ENCODE measurements at regions not wholly inside any gene's neighbourhood (a gene's known extent, or its start where the extent isn't known, plus 50 kb on each side); places are given as distances from the start of the nearest gene placed in this dataset.

GRCh38 chr5:57817001-57817453 is 334.4 kb upstream of the ACTBL2 start:
- Histone ChIP-seq H3K4me3 (ENCODE audit: low read depth, low read length) (no peak overlapping the region), H3K27me3 (replicated peaks; ENCODE audit: control insufficient read depth, insufficient read depth, low read length) (no peaks in the 10 kb centered on the region), H3K36me3 (ENCODE audit: control insufficient read depth, insufficient read depth, low read length) (no peaks in the 10 kb centered on the region), H3K4me1 (no peaks in the 10 kb centered on the region), H3K9me3 (peaks cover 3% of the 10 kb centered on the region; the same call in 1 of the 2 replicates)
- Mint-ChIP-seq H3K27me3 (ENCODE audit: insufficient read depth, unreplicated experiment) (peaks cover 2% of the 10 kb centered on the region), H3K4me1 (ENCODE audit: low read depth, unreplicated experiment) (no peaks in the 10 kb centered on the region), H3K4me3 (ENCODE audit: unreplicated experiment) (no peak overlapping the region), H3K36me3 (ENCODE audit: insufficient read depth, unreplicated experiment) (no peaks in the 10 kb centered on the region), H3K9me3 (ENCODE audit: unreplicated experiment) (no peaks in the 10 kb centered on the region), H3K27ac (ENCODE audit: unreplicated experiment) (no peak overlapping the region)
- ChIA-PET CTCF (no interaction called here), POLR2A (no interaction called here)
- no peak for TF ChIP-seq CTCF (IDR thresholded peaks at IDR 0.05; ENCODE audit: insufficient read depth in 1 of 2, low read depth in 1 of 2, low read length in 1 of 2, severe bottlenecking in 1 of 2, unreplicated experiment in 1 of 2)
- intact Hi-C loops (cut with micrococcal nuclease; ENCODE audit: unreplicated experiment): no loop called here
- no TSS peak for BruUV-seq (replicated peaks)
- no peak for DNase-seq

DNA sequence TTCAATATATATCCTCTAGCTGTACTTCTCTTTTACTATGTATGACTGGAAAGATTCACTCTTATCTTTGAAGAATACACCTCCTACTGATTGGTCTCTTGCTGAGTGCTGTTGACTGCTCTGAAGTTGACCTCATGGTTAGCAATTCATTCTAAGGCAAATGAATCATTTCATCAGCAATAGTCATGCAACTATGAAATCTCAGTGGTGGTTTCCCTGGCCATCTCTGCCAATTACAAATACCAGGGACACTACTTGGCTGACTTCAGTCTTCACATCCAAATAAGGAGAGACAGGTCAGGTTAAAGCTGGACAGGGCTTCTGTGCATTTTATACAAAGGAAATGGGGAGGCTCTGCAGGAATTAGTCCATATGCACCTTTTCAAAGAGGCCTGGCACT is 333.5 kb upstream of the ACTBL2 start:
- H3K9me3 ChIP-seq: peaks cover 3% of the 10 kb centered on the region; the same call in 1 of the 2 replicates
- Mint-ChIP-seq H3K27ac (ENCODE audit: unreplicated experiment) (no peak overlapping the region), H3K4me1 (ENCODE audit: low read depth, unreplicated experiment) (no peaks in the 10 kb centered on the region), H3K4me3 (ENCODE audit: unreplicated experiment) (no peak overlapping the region), H3K9me3 (ENCODE audit: unreplicated experiment) (no peaks in the 10 kb centered on the region), H3K36me3 (ENCODE audit: insufficient read depth, unreplicated experiment) (no peaks in the 10 kb centered on the region), H3K27me3 (ENCODE audit: insufficient read depth, unreplicated experiment) (peaks cover 2% of the 10 kb centered on the region)
- ChIA-PET POLR2A (no interaction called here), CTCF (interaction anchor here (0.6 kb wide), 1 partner anchor 61 kb away, joined by 8 read pairs; no protein-coding TSS in a partner anchor)
- no peaks in the 10 kb centered on the region for H3K4me1 ChIP-seq
- no peak for TF ChIP-seq CTCF (IDR thresholded peaks at IDR 0.05; ENCODE audit: insufficient read depth in 1 of 2, low read depth in 1 of 2, low read length in 1 of 2, severe bottlenecking in 1 of 2, unreplicated experiment in 1 of 2)
- BruUV-seq (replicated peaks): no TSS peak
- H3K36me3 ChIP-seq (ENCODE audit: control insufficient read depth, insufficient read depth, low read length): no peaks in the 10 kb centered on the region
- intact Hi-C loops (cut with micrococcal nuclease; ENCODE audit: unreplicated experiment): no loop called here
- no peaks in the 10 kb centered on the region for H3K27me3 ChIP-seq (replicated peaks; ENCODE audit: control insufficient read depth, insufficient read depth, low read length)
- no peak for DNase-seq
- no peak overlapping the region for H3K4me3 ChIP-seq (ENCODE audit: low read depth, low read length)

- H3K27ac Mint-ChIP-seq (ENCODE audit: unreplicated experiment): no peak overlapping the region
- H3K9me3 Mint-ChIP-seq (ENCODE audit: unreplicated experiment): no peaks in the 10 kb centered on the region
- no peak for TF ChIP-seq CTCF (IDR thresholded peaks at IDR 0.05; ENCODE audit: insufficient read depth in 1 of 2, low read depth in 1 of 2, low read length in 1 of 2, severe bottlenecking in 1 of 2, unreplicated experiment in 1 of 2)
- Histone ChIP-seq H3K36me3 (ENCODE audit: control insufficient read depth, insufficient read depth, low read length) (no peaks in the 10 kb centered on the region), H3K4me3 (ENCODE audit: low read depth, low read length) (no peak overlapping the region), H3K4me1 (no peaks in the 10 kb centered on the region), H3K27me3 (replicated peaks; ENCODE audit: control insufficient read depth, insufficient read depth, low read length) (no peaks in the 10 kb centered on the region; the same call in 1 of the 2 replicates), H3K9me3 (no peaks in the 10 kb centered on the region)
- POLR2A ChIA-PET: no interaction called here
- intact Hi-C loops (cut with micrococcal nuclease; ENCODE audit: unreplicated experiment): no loop called here
- CTCF ChIA-PET: no interaction called here
- H3K4me3 Mint-ChIP-seq (ENCODE audit: unreplicated experiment): no peak overlapping the region
- no TSS peak for BruUV-seq (replicated peaks)
- no peak for DNase-seq
- peaks cover 13% of the 10 kb centered on the region for H3K27me3 Mint-ChIP-seq (ENCODE audit: insufficient read depth, unreplicated experiment)
- H3K4me1 Mint-ChIP-seq (ENCODE audit: low read depth, unreplicated experiment): no peaks in the 10 kb centered on the region
- no peaks in the 10 kb centered on the region for H3K36me3 Mint-ChIP-seq (ENCODE audit: insufficient read depth, unreplicated experiment)
These were observed 323.1 kb upstream of the ACTBL2 start for GRCh38 chr5:57805732-57806131.
